ENCODE measurements at regions not wholly inside any gene's neighbourhood (a gene's known extent, or its start where the extent isn't known, plus 50 kb on each side); places are given as distances from the start of the nearest gene placed in this dataset.

DNA sequence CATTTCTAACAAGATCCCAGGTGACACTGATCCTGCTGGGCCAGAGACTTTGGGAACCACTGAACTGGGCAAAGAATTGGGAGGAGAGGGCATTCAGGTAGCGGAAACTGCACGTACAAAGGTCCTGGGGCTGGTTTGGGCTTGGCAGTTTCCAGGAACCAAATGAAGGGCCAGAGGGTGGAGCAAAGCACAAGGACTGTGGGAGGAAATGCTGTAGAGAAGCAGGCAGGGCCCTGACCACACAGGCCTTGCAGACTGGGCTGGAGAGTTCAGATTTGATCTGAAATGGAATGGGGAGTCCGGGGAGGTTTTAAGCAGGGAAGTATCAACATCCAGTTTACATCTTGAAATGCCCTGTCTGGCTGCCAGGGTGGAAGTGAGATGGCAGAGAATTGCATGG is 195.1 kb downstream of the PHETA1 start:
- ChIA-PET POLR2A (ENCODE audit: low non-redundant PET) (no interaction called here), CTCF (interaction anchor here (0.6 to 1.1 kb wide), 4 partner anchors 125 to 552 kb away, joined by 3 to 5 read pairs (median 4); no protein-coding TSS in a partner anchor)
- H3K27ac ChIP-seq = no peak overlapping the region

DNA sequence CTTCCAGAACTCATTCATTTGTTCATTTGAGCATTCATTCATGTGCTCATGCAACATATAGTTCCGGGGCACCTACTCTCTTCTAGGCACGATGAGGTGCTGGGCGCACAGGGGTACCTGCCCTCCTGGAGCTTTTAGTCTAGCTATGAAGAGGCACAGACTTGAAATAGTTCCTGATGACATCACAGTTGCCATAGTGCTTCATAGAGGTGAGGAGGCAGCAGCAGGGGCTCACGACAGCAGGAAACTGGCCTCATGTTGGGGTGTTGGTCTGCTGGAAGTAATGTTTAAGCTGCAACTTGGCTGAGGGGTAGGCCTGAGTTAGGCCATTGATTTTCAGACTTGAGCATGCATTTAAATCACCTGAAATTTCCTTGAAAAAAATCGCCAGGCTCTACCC is 195.5 kb downstream of the PHETA1 start:
- DNase-seq (ENCODE audit: low spot score) = no peak
- ChIA-PET CTCF (interaction anchor here (0.6 kb wide), 1 partner anchor 140 kb away, joined by 3 read pairs; no protein-coding TSS in a partner anchor), POLR2A (ENCODE audit: low non-redundant PET) (no interaction called here)
- TF ChIP-seq, protein P1, sequence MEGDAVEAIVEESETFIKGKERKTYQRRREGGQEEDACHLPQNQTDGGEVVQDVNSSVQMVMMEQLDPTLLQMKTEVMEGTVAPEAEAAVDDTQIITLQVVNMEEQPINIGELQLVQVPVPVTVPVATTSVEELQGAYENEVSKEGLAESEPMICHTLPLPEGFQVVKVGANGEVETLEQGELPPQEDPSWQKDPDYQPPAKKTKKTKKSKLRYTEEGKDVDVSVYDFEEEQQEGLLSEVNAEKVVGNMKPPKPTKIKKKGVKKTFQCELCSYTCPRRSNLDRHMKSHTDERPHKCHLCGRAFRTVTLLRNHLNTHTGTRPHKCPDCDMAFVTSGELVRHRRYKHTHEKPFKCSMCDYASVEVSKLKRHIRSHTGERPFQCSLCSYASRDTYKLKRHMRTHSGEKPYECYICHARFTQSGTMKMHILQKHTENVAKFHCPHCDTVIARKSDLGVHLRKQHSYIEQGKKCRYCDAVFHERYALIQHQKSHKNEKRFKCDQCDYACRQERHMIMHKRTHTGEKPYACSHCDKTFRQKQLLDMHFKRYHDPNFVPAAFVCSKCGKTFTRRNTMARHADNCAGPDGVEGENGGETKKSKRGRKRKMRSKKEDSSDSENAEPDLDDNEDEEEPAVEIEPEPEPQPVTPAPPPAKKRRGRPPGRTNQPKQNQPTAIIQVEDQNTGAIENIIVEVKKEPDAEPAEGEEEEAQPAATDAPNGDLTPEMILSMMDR (conservative IDR thresholded peaks at IDR 0.05; ENCODE audit: low read depth) = no peak
- no peak overlapping the region for H3K27ac ChIP-seq

More for the DNA sequence above, 195.1 kb downstream of the PHETA1 start:
- TF ChIP-seq, protein P1 (conservative IDR thresholded peaks at IDR 0.05; ENCODE audit: low read depth) = no peak
- DNase-seq (ENCODE audit: low spot score) = no peak

DNA sequence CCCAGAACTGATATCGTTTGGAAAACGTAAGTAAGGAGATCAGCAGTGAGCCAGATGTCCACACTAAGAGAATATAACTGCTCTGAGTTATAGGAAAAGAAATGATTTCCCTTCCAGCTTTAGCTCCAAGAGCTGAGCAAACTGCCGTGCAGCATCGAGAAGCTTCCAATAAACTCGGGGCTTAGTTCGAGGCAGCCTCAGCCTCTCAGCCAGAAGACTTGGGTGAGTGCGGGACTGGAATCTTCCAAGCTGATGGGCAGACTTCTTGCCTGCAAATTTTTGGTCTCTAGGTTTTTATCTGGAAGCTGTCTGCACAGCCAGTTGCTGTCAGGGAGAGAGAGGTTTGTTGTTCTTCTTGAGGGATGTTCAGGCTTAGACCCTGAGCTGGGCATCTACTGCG is 196.1 kb downstream of the PHETA1 start:
- DNase-seq (ENCODE audit: low spot score) = no peak
- H3K27ac ChIP-seq = no peak overlapping the region
- TF ChIP-seq, protein P1 (conservative IDR thresholded peaks at IDR 0.05; ENCODE audit: low read depth) = no peak
- ChIA-PET POLR2A (ENCODE audit: low non-redundant PET) (no interaction called here), CTCF (interaction anchor here (0.6 kb wide), 1 partner anchor 139 kb away, joined by 3 read pairs; no protein-coding TSS in a partner anchor)

DNA sequence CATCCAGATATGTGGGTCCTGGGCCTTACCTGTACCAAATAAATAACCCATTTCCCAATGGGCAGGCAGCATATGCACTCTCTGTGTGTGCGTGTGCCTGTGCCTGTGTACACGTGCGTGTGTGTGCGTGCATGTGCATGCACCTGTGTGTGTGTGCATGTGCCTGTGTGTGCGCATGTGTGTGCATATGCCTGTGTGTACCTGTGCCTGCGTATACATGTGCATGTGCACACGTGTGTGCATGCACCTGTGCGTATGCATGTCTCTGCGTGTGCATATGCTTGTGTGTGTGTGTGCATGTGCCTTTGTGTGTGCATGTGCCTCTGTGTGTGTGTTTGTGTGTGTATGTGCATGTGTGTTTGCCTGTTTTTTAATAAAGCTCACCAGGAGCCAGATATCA is 197.1 kb downstream of the PHETA1 start:
- no peak overlapping the region for H3K27ac ChIP-seq
- CTCF ChIA-PET = no interaction called here
- no peak for DNase-seq (ENCODE audit: low spot score)
- POLR2A ChIA-PET (ENCODE audit: low non-redundant PET) = no interaction called here
- TF ChIP-seq, protein P1 (conservative IDR thresholded peaks at IDR 0.05; ENCODE audit: low read depth) = no peak

DNA sequence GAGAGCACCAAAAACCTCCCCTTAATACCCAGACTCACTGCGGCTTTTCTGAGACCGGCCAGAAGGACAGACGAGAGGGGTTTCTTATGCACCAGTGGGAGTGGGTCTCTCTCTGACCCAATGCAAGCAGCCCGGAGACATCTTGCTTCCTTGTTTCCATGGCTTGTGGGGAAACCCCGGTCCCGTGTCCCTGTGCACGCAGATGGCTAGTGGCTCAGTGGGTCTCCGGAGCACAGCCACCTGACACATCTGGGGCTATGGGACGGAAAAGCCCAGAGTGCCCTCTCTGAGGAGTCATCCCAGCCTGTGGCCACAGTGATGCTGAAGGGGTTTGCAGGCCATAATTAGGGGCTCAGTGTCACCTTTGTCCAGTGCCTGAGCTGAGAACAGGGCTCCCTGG is 197.6 kb downstream of the PHETA1 start:
- TF ChIP-seq, protein P1 (conservative IDR thresholded peaks at IDR 0.05; ENCODE audit: low read depth) = no peak
- DNase-seq (ENCODE audit: low spot score) = no peak
- ChIA-PET POLR2A (ENCODE audit: low non-redundant PET) (no interaction called here), CTCF (no interaction called here)
- no peak overlapping the region for H3K27ac ChIP-seq

DNA sequence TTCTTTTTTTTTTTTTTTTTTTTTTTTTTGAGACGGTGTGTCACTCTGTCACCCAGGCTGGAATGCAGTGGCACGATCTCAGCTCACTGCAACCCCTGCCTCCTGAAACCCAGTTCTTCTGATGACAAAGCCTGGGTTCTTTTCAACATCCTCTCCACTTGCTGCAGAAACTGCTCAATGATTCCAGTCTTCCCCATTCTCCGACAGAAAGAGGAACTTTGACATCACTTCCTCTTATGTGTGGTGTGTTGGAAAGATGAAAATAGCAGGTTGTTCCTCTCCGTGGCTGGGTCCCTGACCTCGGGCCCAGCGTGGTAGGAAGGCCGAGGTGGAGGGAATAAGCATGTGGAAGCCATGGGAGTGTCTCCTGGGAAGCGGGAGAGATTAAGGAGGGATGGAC is 198.4 kb downstream of the PHETA1 start:
- no peak for DNase-seq (ENCODE audit: low spot score)
- H3K27ac ChIP-seq = no peak overlapping the region
- ChIA-PET CTCF (no interaction called here), POLR2A (ENCODE audit: low non-redundant PET) (no interaction called here)
- TF ChIP-seq, protein P1 (conservative IDR thresholded peaks at IDR 0.05; ENCODE audit: low read depth) = no peak

DNA sequence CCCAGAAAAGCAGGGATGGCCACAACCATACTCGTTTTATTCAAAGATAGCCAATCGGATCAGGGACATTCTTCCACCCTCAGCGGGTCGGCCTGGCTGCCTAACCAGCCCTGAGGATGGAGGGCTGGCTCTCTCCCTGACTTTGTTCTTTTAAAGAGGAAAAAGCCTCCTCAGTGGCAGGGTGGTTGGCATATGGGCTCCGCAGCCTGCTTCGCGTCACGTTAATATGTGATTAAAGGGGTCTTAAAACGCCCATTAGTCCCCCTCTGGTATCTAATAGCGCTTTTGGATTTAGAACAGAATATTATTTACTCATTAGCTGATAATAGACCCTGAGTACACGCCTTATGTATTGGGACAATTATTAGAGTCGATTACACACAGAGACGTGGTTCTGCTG is 199.4 kb downstream of the PHETA1 start:
- ChIA-PET CTCF (no interaction called here), POLR2A (ENCODE audit: low non-redundant PET) (no interaction called here)
- TF ChIP-seq, protein P1 (conservative IDR thresholded peaks at IDR 0.05; ENCODE audit: low read depth) = no peak
- H3K27ac ChIP-seq = no peak overlapping the region
- no peak for DNase-seq (ENCODE audit: low spot score)

Data from RWPE1 (cell line).